SH-SY5Y (cell line): ENCODE measurements at regions not wholly inside any gene's neighbourhood (a gene's known extent, or its start where the extent isn't known, plus 50 kb on each side); places are given as distances from the start of the nearest gene placed in this dataset.

Experiments
- GATA2 ChIP-seq: IDR thresholded peaks from 2 replicates; pipeline ENCODE4 v1.6.1; 2011; ENCODE audit warnings: mild to moderate bottlenecking, low read depth, low read length
- GATA3 ChIP-seq: IDR thresholded peaks from 2 replicates; pipeline ENCODE4 v1.6.1; 2011; ENCODE audit warnings: low read depth, mild to moderate bottlenecking, low read length, moderate library complexity

DNA sequence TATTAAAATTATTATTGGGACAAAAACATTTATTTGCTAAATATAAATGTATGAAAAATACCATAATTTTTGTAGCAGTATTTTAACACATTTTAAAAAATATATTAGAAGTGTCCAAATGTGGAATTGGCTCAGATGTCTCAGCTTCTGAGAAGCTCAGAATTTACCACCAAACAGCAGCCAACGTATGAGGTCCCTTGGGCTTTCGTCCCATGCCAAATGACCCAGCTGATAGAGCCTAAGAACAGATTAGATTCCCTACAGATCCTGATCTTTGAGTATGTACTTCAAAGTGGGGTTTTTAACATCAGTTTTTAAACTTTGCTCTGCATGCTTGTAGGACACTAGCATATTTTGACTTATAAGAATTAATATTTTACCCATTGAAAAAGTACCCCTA is 77.3 kb upstream of the RPS23 start:
- TF ChIP-seq GATA2: no peak
- no peak for TF ChIP-seq GATA3
